Transverse colon (tissue), 4 donors: ENCODE measurements at regions not wholly inside any gene's neighbourhood (a gene's known extent, or its start where the extent isn't known, plus 50 kb on each side); places are given as distances from the start of the nearest gene placed in this dataset.

Experiments
- DNase-seq: peaks from one replicate; pipeline ENCODE4 v3.0.0-alpha.2; 2019
- H3K27ac ChIP-seq, 4 donors: fragments of 200-600 bp; sonication (generic); 2 replicates each; pipeline ENCODE4 v1.5.1; 2016 to 2018; ENCODE audit warnings: inconsistent platforms in 4 of 4
- H3K27me3 ChIP-seq: fragments of 200-600 bp; sonication (generic); 2 replicates; pipeline ENCODE4 v1.5.1; 2017; ENCODE audit warnings: inconsistent platforms
- H3K36me3 ChIP-seq, 4 donors: fragments of 200-600 bp; sonication (generic); 2 replicates each; pipeline ENCODE4 v1.5.1; 2017 to 2019; ENCODE audit warnings: inconsistent platforms in 4 of 4
- H3K4me1 ChIP-seq, 4 donors: fragments of 200-600 bp; sonication (generic); 2 replicates each; pipeline ENCODE4 v1.5.1; 2017 to 2020; ENCODE audit warnings: inconsistent platforms in 4 of 4
- H3K4me3 ChIP-seq, 4 donors: fragments of 200-600 bp; sonication (generic); 1 replicate in 1 of 4; 2 replicates in 3 of 4; pipeline versions ENCODE4 v1.5.1 to v1.6.1; 2017 to 2019; ENCODE audit warnings: inconsistent platforms in 4 of 4
- H3K9me3 ChIP-seq, 2 donors: fragments of 200-600 bp; sonication (generic); 2 replicates each; pipeline ENCODE4 v1.5.1; 2017 to 2019; ENCODE audit warnings: inconsistent platforms in 2 of 2
- CTCF ChIP-seq, 5 experiments: fragments of 200-600 bp in 3 of 5; fragments of 450-650 bp in 2 of 5; sonication (generic) in 3 of 5; IDR thresholded peaks; 1 replicate in 2 of 5; 2 replicates in 3 of 5; pipeline ENCODE4 v1.5.1; 2016 to 2017; ENCODE audit warnings: antibody characterized with exemption in 5 of 5, inconsistent platforms in 3 of 5, mild to moderate bottlenecking in 2 of 5, moderate library complexity in 1 of 5
- EP300 ChIP-seq: sonication (generic); formaldehyde crosslinking; IDR thresholded peaks from one replicate; pipeline ENCODE4 v1.6.1; 2017; ENCODE audit warnings: antibody characterized with exemption, low read depth
- POLR2A ChIP-seq: fragments of 450-650 bp; IDR thresholded peaks from one replicate; pipeline ENCODE4 v1.6.1; 2016; ENCODE audit warnings: antibody characterized with exemption, mild to moderate bottlenecking, moderate library complexity
- POLR2AphosphoS5 ChIP-seq, 3 donors: sonication (generic); formaldehyde crosslinking; IDR thresholded peaks; one replicate each; pipeline ENCODE4 v1.6.1; 2016; ENCODE audit warnings: antibody characterized with exemption in 3 of 3
- WGBS, 2 donors: methylation state at CpG; one replicate each; pipeline ENCODE4 v1.1.5; 2018; ENCODE audit warnings: low coverage in 1 of 2; 5-methylcytosine and 5-hydroxymethylcytosine counted together
- in situ Hi-C, 4 donors: fragments of 200-750 bp; cut with MboI; loops; one replicate each; pipeline versions ENCODE4 v1.15.0 to v1.15.1; 2017; ENCODE audit warnings: low sequenced_read_pairs in 3 of 4, low pct_ligation_motif_present in 1 of 4, low pct_unique_long_range_greater_than_20kb in 1 of 4
- intact Hi-C: fragments of 100-400 bp; cut with DNase I; formaldehyde crosslinking; loops from one replicate; pipeline ENCODE4 v1.15.1; 2023; ENCODE audit warnings: low total_unique reads

DNA sequence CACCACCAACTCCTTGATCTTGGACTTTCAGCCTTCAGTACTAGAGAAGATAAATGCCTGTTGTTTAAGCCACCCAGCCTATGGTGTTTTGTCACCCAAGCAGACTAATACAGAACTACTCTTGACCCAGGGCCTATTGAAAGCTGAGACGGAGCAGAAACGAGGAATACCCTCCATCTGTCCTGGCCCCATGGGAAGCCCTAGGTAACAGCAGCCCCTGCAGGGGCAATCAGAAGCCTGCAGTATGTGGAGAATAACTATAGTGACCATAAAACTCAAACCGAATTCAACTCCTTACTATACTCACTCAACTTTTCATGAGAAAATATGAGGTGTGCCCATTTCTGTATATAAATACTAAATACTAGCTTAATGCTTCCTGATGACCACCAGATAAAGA lies 307.4 kb downstream of the NUAK1 start:
- in situ Hi-C loops = no loop called here
- Histone ChIP-seq H3K4me1 (no peaks in the 10 kb centered on the region), H3K36me3 (no peaks in the 10 kb centered on the region), H3K4me3 (no peak overlapping the region), H3K27ac (no peak overlapping the region), H3K9me3 (no peaks in the 10 kb centered on the region), H3K27me3 (no peaks in the 10 kb centered on the region)
- no peak for DNase-seq
- TF ChIP-seq POLR2AphosphoS5 (IDR thresholded peaks at IDR 0.05) (no peak), EP300 (no peak), POLR2A (no peak), CTCF (IDR thresholded peaks at IDR 0.05) (no peak)
- WGBS, 2 donors = 66% methylated on average over 3 of the region's 3 CpGs; no CpG with 5 or more reads in 1 of the 2 donors
- intact Hi-C loops = no loop called here

- Histone ChIP-seq H3K4me3 (no peak overlapping the region), H3K27me3 (no peaks in the 10 kb centered on the region), H3K36me3 (no peaks in the 10 kb centered on the region), H3K4me1 (no peaks in the 10 kb centered on the region), H3K9me3 (no peaks in the 10 kb centered on the region), H3K27ac (no peak overlapping the region)
- in situ Hi-C loops (no loop called here), intact Hi-C loops (no loop called here)
- WGBS, 2 donors = 84 to 86% methylated on average over 6 of the region's 6 CpGs
- DNase-seq = no peak
- no peak for TF ChIP-seq POLR2AphosphoS5 (IDR thresholded peaks at IDR 0.05)
- no peak for TF ChIP-seq EP300
- TF ChIP-seq POLR2A = no peak
- no peak for TF ChIP-seq CTCF (IDR thresholded peaks at IDR 0.05)
Measured at GRCh38 chr12:105832021-105832420, 306.7 kb downstream of the NUAK1 start.

DNA sequence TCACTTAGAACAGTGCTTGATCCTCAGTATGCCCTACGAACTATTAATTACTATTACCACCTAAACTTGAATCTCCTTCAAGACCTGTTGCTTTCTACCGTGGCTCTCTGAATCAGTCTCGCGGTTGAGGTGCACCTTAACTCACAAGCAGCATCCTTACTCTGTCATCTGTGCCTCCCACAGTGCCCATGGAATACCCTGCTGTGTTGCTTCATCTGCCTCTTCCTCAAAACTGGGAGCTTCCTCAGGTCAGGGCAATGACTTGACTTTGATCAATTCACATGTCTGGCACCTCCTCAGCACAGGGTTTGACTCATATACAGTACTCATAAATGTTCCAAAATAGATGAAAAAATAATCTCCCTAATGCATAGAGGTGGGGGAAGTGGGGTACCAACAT lies 305.9 kb downstream of the NUAK1 start:
- WGBS, 2 donors = 54 to 70% methylated on average over 3 to 4 of the region's 4 CpGs
- in situ Hi-C loops = no loop called here
- H3K4me1 ChIP-seq = no peaks in the 10 kb centered on the region

GRCh38 chr12:105834496-105834895 lies 304.3 kb downstream of the NUAK1 start:
- intact Hi-C loops (no loop called here), in situ Hi-C loops (no loop called here)
- 66% methylated on average over 2 of the region's 2 CpGs; no CpG with 5 or more reads in 1 of the 2 donors for WGBS, 2 donors

More for the DNA sequence above, 305.9 kb downstream of the NUAK1 start:
- H3K27ac ChIP-seq = no peak overlapping the region
- intact Hi-C loops = no loop called here
- no peaks in the 10 kb centered on the region for H3K27me3 ChIP-seq
- TF ChIP-seq POLR2A (no peak), EP300 (no peak), POLR2AphosphoS5 (IDR thresholded peaks at IDR 0.05) (no peak), CTCF (IDR thresholded peaks at IDR 0.05) (no peak)
- H3K36me3 ChIP-seq = no peaks in the 10 kb centered on the region
- H3K4me3 ChIP-seq = no peak overlapping the region
- H3K9me3 ChIP-seq = no peaks in the 10 kb centered on the region
- DNase-seq = no peak

More at GRCh38 chr12:105834496-105834895, 304.3 kb downstream of the NUAK1 start:
- no peaks in the 10 kb centered on the region for H3K9me3 ChIP-seq
- H3K36me3 ChIP-seq = no peaks in the 10 kb centered on the region
- TF ChIP-seq POLR2A = no peak
- TF ChIP-seq POLR2AphosphoS5 (IDR thresholded peaks at IDR 0.05) = no peak
- no peak for TF ChIP-seq EP300
- TF ChIP-seq CTCF (IDR thresholded peaks at IDR 0.05) = no peak
- H3K4me3 ChIP-seq = no peak overlapping the region
- no peak for DNase-seq
- H3K27me3 ChIP-seq = no peaks in the 10 kb centered on the region
- no peak overlapping the region for H3K27ac ChIP-seq
- H3K4me1 ChIP-seq = no peaks in the 10 kb centered on the region
